ENCODE measurements at regions not wholly inside any gene's neighbourhood (a gene's known extent, or its start where the extent isn't known, plus 50 kb on each side); places are given as distances from the start of the nearest gene placed in this dataset.

DNA sequence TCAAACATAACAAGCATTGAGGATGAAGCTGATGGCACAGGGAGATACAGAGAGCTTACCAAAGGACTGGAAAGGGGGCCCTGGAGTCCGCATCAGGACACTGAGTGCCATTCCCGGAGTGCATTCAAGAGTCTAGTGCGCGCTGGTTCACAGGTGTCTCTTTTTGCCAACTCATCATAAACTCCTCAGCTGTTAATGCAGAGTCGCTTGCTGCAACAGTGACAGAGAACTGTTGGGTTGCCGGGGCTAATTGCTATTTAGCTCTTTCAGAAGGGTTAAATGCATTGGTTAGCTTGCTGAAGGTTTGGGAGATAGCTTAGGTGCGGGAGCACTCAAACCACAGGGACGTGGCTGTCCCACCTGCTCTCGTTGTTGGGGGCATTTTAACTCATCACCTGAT lies 1091.6 kb upstream of the EEF2KMT start:
- Histone ChIP-seq H3K36me3 (no peaks in the 10 kb centered on the region), H3K9me3 (no peaks in the 10 kb centered on the region), H3K27me3 (no peaks in the 10 kb centered on the region), H3K27ac (no peak overlapping the region), H3K4me1 (no peaks in the 10 kb centered on the region), H3K4me3 (no peak overlapping the region)
- TF ChIP-seq POLR2AphosphoS5 (IDR thresholded peaks at IDR 0.05) (no peak), EP300 (IDR thresholded peaks at IDR 0.05) (no peak), POLR2A (IDR thresholded peaks at IDR 0.05) (no peak)
- TF ChIP-seq, protein P1, sequence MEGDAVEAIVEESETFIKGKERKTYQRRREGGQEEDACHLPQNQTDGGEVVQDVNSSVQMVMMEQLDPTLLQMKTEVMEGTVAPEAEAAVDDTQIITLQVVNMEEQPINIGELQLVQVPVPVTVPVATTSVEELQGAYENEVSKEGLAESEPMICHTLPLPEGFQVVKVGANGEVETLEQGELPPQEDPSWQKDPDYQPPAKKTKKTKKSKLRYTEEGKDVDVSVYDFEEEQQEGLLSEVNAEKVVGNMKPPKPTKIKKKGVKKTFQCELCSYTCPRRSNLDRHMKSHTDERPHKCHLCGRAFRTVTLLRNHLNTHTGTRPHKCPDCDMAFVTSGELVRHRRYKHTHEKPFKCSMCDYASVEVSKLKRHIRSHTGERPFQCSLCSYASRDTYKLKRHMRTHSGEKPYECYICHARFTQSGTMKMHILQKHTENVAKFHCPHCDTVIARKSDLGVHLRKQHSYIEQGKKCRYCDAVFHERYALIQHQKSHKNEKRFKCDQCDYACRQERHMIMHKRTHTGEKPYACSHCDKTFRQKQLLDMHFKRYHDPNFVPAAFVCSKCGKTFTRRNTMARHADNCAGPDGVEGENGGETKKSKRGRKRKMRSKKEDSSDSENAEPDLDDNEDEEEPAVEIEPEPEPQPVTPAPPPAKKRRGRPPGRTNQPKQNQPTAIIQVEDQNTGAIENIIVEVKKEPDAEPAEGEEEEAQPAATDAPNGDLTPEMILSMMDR (IDR thresholded peaks at IDR 0.05), result no peak
- 83 to 85% methylated on average over 9 of the region's 9 CpGs for WGBS, 2 donors
- no peak for DNase-seq
- no peak for ATAC-seq (ENCODE audit: low FRiP score in 2 of 2)

DNA sequence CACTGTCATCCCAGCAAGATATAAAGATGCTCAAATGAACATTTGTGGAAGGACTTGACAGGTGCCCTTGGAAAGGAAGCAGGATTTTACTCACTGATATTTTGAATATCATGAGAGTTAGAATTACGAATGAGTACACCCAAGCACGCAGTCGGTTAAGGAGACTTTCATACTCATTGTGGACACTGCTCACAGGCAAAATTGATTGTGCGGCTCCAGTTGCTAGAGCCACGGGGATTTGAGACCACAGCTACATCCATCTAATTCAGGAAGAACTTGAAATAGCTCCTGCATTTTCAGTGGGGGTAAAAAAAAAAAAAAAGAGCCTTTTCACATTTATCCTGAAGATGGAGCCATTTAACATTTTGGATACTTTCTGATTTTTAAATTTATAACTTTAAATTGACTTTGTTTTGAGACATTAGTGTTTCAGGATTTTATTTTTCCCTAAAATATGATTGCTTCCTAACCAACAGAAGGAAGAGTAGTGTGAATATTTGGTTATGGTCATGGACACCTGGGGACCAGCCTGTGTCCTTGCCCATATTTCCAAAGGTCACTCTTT lies 1080.1 kb upstream of the EEF2KMT start:
- no peaks in the 10 kb centered on the region for H3K27me3 ChIP-seq
- H3K9me3 ChIP-seq, result no peaks in the 10 kb centered on the region
- TF ChIP-seq POLR2A (IDR thresholded peaks at IDR 0.05), result no peak
- TF ChIP-seq POLR2AphosphoS5 (IDR thresholded peaks at IDR 0.05), result no peak
- no peak for TF ChIP-seq EP300 (IDR thresholded peaks at IDR 0.05)
- TF ChIP-seq, protein P1 (IDR thresholded peaks at IDR 0.05), result no peak
- H3K27ac ChIP-seq, result no peak overlapping the region
- no peaks in the 10 kb centered on the region for H3K36me3 ChIP-seq
- WGBS, 2 donors, result 77 to 80% methylated on average over 5 of the region's 5 CpGs
- no peak overlapping the region for H3K4me3 ChIP-seq
- DNase-seq, result no peak
- ATAC-seq (ENCODE audit: low FRiP score in 2 of 2), result no peak
- H3K4me1 ChIP-seq, result no peaks in the 10 kb centered on the region

DNA sequence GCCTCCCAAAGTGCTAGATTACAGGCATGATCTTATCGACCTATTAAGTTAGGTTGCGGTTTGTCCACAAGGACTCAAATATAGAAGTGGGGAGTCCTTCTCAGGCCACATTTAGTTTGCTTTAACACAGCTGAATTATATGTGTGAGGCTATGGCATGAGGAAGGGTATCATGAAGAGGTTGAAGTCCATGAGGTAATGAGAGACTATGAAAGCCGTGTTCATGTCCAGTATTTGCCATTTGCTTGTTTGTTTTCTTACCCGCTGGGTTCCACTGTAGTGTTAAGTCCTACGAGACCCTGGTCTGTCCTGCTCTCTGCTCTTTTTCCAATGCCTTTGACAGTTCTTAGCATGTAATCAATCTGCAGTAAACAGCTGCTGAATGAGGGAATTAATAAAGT lies 1072.4 kb upstream of the EEF2KMT start:
- 82 to 90% methylated on average over 5 of the region's 5 CpGs for WGBS, 2 donors
- Histone ChIP-seq H3K27ac (no peak overlapping the region), H3K4me3 (no peak overlapping the region), H3K9me3 (no peaks in the 10 kb centered on the region), H3K36me3 (no peaks in the 10 kb centered on the region), H3K4me1 (no peaks in the 10 kb centered on the region), H3K27me3 (no peaks in the 10 kb centered on the region)
- DNase-seq, result no peak
- ATAC-seq (ENCODE audit: low FRiP score in 2 of 2), result no peak
- TF ChIP-seq POLR2AphosphoS5 (IDR thresholded peaks at IDR 0.05) (no peak), EP300 (IDR thresholded peaks at IDR 0.05) (no peak), POLR2A (IDR thresholded peaks at IDR 0.05) (no peak)
- TF ChIP-seq, protein P1 (IDR thresholded peaks at IDR 0.05), result no peak

DNA sequence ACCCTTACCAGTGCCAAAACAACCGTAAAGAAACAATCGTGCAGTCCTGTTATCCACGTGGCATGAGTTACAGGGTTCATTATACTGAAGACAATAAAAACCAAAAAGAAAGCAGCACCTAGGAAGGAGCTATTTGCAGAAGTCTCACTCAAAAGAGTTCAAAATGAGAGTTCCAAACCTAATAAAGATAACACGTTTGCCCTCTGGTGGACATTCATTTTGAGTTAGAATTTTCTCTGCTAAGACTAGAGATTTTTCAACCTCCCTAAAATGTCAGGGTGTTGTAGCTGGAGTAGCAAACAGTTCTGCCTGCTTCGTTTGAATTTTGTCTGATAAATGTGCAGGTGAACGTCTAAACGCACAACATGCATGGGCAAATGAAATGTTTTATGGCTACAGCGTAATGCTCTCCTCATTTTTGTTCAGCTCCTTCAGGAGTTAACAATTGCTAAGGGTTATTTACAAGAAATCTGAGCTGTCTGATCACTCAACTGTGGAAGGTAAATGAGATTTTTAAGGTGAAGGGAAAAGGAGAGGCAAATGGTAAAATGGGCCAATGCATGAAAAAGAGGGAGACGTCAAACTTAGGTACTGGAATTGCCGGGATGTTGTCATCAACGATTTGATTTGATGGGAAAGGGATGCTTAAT lies 1067.9 kb upstream of the EEF2KMT start:
- WGBS, 2 donors, result 61 to 62% methylated on average over 11 of the region's 11 CpGs
- no peak overlapping the region for H3K27ac ChIP-seq
- no peaks in the 10 kb centered on the region for H3K9me3 ChIP-seq
- H3K4me3 ChIP-seq, result no peak overlapping the region
- no peaks in the 10 kb centered on the region for H3K4me1 ChIP-seq
- ATAC-seq (ENCODE audit: low FRiP score in 2 of 2) (no peak), DNase-seq (no peak)
- H3K36me3 ChIP-seq, result no peaks in the 10 kb centered on the region
- TF ChIP-seq POLR2A (IDR thresholded peaks at IDR 0.05), result no peak
- TF ChIP-seq POLR2AphosphoS5 (IDR thresholded peaks at IDR 0.05), result no peak
- no peak for TF ChIP-seq EP300 (IDR thresholded peaks at IDR 0.05)
- TF ChIP-seq, protein P1 (IDR thresholded peaks at IDR 0.05), result no peak
- H3K27me3 ChIP-seq, result no peaks in the 10 kb centered on the region

DNA sequence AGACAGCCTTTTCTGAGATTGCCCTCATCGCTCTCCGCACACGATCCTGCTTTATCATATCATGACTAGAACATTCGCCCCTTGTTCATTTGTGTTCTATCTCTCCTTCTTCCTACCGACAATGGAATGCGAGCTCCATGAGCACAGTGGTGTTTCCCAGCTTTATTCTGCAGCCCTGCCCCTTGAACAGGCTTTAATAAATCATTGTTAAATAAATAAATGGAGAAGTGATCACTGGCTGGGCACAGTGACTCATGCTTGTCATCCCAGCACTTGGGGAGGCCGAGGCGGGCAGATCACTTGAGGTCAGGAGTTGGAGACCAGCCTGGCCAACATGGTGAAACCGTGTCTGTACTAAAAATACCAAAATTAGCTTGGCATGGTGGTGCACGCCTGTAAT lies 1063.3 kb upstream of the EEF2KMT start:
- WGBS, 2 donors, result 82 to 89% methylated on average over 10 of the region's 10 CpGs
- ATAC-seq (ENCODE audit: low FRiP score in 2 of 2), result no peak
- Histone ChIP-seq H3K4me1 (no peaks in the 10 kb centered on the region), H3K27ac (no peak overlapping the region), H3K27me3 (no peaks in the 10 kb centered on the region), H3K4me3 (no peak overlapping the region), H3K9me3 (no peaks in the 10 kb centered on the region), H3K36me3 (no peaks in the 10 kb centered on the region)
- TF ChIP-seq, protein P1 (IDR thresholded peaks at IDR 0.05), result no peak
- TF ChIP-seq POLR2AphosphoS5 (IDR thresholded peaks at IDR 0.05) (no peak), EP300 (IDR thresholded peaks at IDR 0.05) (no peak), POLR2A (IDR thresholded peaks at IDR 0.05) (no peak)
- no peak for DNase-seq
